Astrocyte of the spinal cord (primary cell): ENCODE measurements at regions not wholly inside any gene's neighbourhood (a gene's known extent, or its start where the extent isn't known, plus 50 kb on each side); places are given as distances from the start of the nearest gene placed in this dataset.

Source experiments
- DNase-seq: peaks from one replicate; pipeline ENCODE4 v3.0.0; 2011; ENCODE audit warnings: low read depth, low spot score
- H3K4me3 ChIP-seq: 2 replicates; pipeline ENCODE4 v1.5.1; 2011; ENCODE audit warnings: low read depth, mild to moderate bottlenecking, low read length, moderate library complexity
- CTCF ChIP-seq: IDR thresholded peaks from 2 replicates; pipeline ENCODE4 v1.5.1; 2012; ENCODE audit warnings: low read depth, mild to moderate bottlenecking, low read length, inconsistent platforms
- in situ Hi-C: cut with HindIII; loops from 2 replicates; pipeline ENCODE4 v1.10.0; 2017; ENCODE audit warnings: low sequenced_read_pairs

- H3K4me3 ChIP-seq: no peak overlapping the region
- in situ Hi-C loops: no loop called here
- TF ChIP-seq CTCF: no peak
These were observed 169.9 kb upstream of the LHX5 start for GRCh38 chr12:113641426-113642030.

GRCh38 chr12:113640837-113641236 is 169.2 kb upstream of the LHX5 start:
- DNase-seq: no peak
- no peak overlapping the region for H3K4me3 ChIP-seq
- no peak for TF ChIP-seq CTCF
- in situ Hi-C loops: no loop called here

More at GRCh38 chr12:113641426-113642030, 169.9 kb upstream of the LHX5 start:
- DNase-seq: no peak

- no peak for DNase-seq
- TF ChIP-seq CTCF: no peak
- in situ Hi-C loops: no loop called here
- no peak overlapping the region for H3K4me3 ChIP-seq
These were observed 167.8 kb upstream of the LHX5 start for GRCh38 chr12:113639474-113639873.

- no peak overlapping the region for H3K4me3 ChIP-seq
- no peak for TF ChIP-seq CTCF
- DNase-seq: no peak
- in situ Hi-C loops: no loop called here
These were observed 166.7 kb upstream of the LHX5 start for GRCh38 chr12:113638460-113638775.

GRCh38 chr12:113634982-113635381 is 163.3 kb upstream of the LHX5 start:
- no peak overlapping the region for H3K4me3 ChIP-seq
- no peak for DNase-seq
- no peak for TF ChIP-seq CTCF
- in situ Hi-C loops: no loop called here

- TF ChIP-seq CTCF: no peak
- DNase-seq: no peak
- in situ Hi-C loops: no loop called here
- no peak overlapping the region for H3K4me3 ChIP-seq
These were observed 162.8 kb upstream of the LHX5 start for GRCh38 chr12:113634474-113634873.

- no peak for TF ChIP-seq CTCF
- in situ Hi-C loops: no loop called here
- no peak overlapping the region for H3K4me3 ChIP-seq
- DNase-seq: no peak
These were observed 162.1 kb upstream of the LHX5 start for GRCh38 chr12:113633678-113634332.
